GM19351 (cell line): ENCODE measurements at regions not wholly inside any gene's neighbourhood (a gene's known extent, or its start where the extent isn't known, plus 50 kb on each side); places are given as distances from the start of the nearest gene placed in this dataset.

Experiments
- ATAC-seq: cut with Tn5 transposase; IDR thresholded peaks from one replicate; pipeline ENCODE4 v1.9.1; 2021; ENCODE audit warnings: mild to moderate bottlenecking, moderate library complexity; ENCODE audit not compliant: unreplicated experiment

GRCh38 chr15:93182703-93183205 lies 93.7 kb upstream of the RGMA start:
- ATAC-seq: no peak

GRCh38 chr15:93180656-93181055 lies 91.6 kb upstream of the RGMA start:
- ATAC-seq: no peak

DNA sequence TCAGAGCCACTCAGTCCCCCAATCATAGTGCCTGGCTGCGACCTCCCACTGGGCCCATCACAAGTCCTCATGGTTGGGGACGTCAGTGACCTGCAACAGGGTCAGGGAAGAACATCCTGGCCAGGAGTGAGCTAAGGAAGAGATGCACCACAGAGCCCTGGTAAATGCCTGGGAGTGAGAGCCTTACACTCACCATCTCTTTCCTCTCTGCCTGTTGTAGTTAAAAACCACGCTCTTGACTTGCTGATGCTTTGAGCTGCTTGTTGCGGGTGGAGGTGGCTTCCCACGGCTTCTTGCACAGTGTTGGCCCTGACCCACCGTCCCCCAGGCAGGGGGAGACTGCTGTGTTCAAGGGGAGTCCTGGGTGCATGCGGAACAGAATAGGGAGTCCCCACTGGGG lies 91.1 kb upstream of the RGMA start:
- ATAC-seq: no peak

- ATAC-seq: no peak
Measured at GRCh38 chr15:93179700-93180102, 90.7 kb upstream of the RGMA start.

GRCh38 chr15:93179072-93179471 lies 90.1 kb upstream of the RGMA start:
- ATAC-seq: no peak

GRCh38 chr15:93178371-93178770 lies 89.4 kb upstream of the RGMA start:
- ATAC-seq: no peak

DNA sequence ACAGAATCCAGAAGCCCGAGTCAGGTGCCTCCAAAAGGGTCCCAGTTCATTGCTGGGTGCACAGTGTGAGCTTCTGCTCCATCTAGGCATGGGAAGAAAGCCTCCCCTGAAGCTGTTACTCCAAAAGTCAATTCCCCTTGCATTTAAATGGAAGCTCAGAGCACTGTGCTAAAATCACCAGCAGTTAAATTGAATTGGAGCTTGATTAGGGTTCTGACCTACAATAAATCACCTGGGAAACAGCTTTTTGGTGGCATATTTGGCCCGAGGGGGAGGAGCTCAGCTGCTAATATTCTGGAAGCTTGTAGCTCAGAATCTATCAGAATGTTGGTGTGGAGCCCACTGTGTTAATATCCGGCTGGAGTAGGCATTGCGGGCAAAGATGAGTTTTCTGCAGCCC lies 87.1 kb upstream of the RGMA start:
- no peak for ATAC-seq

GRCh38 chr15:93174836-93175235 lies 85.8 kb upstream of the RGMA start:
- ATAC-seq: no peak

GRCh38 chr15:93173369-93173768 lies 84.4 kb upstream of the RGMA start:
- no peak for ATAC-seq

GRCh38 chr15:93171476-93171875 lies 82.5 kb upstream of the RGMA start:
- ATAC-seq: no peak

GRCh38 chr15:93170329-93170728 lies 81.3 kb upstream of the RGMA start:
- ATAC-seq: no peak

- no peak for ATAC-seq
Measured at GRCh38 chr15:93168910-93169309, 79.9 kb upstream of the RGMA start.

- ATAC-seq: no peak
Measured at GRCh38 chr15:93167291-93167690, 78.3 kb upstream of the RGMA start.

- no peak for ATAC-seq
Measured at GRCh38 chr15:93166675-93167074, 77.7 kb upstream of the RGMA start.

DNA sequence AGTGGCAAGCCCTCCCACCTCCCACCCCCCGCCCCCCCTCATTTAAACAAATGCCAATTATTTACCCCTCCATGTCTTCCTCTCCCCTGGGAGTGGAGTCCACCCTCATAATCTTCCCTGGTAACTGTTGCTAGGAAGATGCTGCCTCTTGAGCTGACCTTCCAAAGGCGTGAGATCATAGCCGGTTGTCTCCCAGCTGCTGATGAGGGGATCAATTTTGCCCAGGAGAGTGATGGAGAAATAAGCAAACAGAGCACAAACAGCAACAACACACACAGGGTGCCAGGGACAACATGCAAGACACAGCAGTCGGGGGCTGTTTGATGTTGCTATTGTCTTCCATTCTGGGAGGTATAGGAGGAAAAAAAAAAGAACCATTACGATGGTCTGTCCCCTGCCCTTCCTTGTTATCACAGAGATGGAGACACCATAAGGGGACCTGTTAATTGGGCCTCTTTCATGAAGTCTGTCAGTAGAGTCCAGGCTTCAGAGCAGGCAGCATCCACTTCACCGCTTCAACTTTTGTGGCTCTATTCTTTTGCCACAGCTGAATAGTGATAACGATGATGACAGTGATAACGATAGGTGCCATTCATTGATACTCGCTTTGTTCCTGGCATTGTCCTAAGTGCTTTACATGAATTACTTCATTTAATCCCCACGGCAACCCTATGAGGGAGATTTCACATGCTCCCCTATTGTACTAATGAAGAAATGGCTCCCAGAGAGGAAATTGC lies 76.9 kb upstream of the RGMA start:
- ATAC-seq: no peak

GRCh38 chr15:93164409-93164808 lies 75.4 kb upstream of the RGMA start:
- ATAC-seq: no peak

DNA sequence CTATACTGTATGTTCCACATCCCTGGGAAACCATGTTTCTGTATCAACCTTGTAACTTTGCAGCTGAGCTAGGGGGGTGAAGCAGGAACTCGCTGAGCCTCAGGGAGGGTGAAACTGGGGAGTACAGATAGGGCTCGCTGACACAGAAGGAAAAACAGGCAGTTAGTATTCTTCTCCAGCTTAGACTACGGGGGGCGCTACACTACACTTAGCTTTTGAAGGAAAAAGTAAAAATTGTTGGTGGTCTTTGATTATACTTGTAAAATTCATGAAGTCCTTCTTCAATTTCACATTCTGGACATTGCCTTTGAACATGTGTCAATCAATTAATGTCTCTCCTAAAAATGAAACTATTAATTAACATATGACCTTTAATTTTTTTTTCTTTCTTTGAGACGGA lies 73.5 kb upstream of the RGMA start:
- ATAC-seq: no peak

DNA sequence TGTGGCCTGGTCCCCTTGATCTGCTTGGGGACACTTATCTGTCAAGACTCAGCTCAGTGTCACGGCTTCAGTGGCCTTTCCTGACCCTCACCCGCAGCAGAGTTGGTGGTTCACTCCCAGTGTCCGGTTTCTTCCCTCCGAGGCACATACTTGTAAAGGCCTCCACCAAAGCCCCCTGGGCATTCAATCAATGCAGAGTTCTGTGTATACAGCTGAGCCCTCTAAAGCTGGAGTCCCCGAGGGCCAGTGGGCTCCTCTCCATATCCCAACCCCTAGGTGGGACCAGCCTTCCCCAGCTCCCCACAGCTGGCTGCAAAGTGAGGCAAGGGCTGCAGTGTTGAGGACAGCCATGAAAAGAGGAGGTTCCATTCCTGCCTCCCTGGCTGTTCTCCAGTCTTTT lies 70.9 kb upstream of the RGMA start:
- no peak for ATAC-seq

GRCh38 chr15:93158097-93158900 lies 69.3 kb upstream of the RGMA start:
- ATAC-seq: no peak

- no peak for ATAC-seq
Measured at GRCh38 chr15:93154666-93155065, 65.7 kb upstream of the RGMA start.

- no peak for ATAC-seq
Measured at GRCh38 chr15:93152951-93153350, 63.9 kb upstream of the RGMA start.

DNA sequence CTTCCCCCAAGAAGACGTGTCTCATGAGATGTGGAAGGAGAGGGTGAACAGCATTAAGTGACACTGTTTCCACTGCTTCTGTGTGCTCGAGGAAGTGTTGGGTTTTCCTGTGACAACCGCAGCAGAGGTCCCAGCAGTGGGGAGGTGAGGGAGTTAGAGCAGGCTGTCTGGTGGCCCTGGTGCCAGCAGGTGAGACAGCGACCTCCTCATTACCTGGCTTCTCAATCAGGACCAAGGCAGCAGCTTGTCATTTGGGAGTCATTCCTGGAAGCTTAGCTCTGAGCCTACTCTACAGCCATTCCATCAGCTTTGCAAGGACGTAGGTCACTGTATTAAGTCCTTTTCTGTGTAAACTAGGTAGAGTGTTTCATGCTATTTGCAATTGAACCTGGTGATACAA lies 63.3 kb upstream of the RGMA start:
- no peak for ATAC-seq
